Ramos (cell line): ENCODE measurements at regions not wholly inside any gene's neighbourhood (a gene's known extent, or its start where the extent isn't known, plus 50 kb on each side); places are given as distances from the start of the nearest gene placed in this dataset.

ENCODE experiments used
- in situ Hi-C: fragments of 300-500 bp; cut with MboI; formaldehyde crosslinking; loops from one replicate; pipeline ENCODE4 v1.14.3; 2022; ENCODE audit warnings: low sequenced_read_pairs; ENCODE audit not compliant: unreplicated experiment

DNA sequence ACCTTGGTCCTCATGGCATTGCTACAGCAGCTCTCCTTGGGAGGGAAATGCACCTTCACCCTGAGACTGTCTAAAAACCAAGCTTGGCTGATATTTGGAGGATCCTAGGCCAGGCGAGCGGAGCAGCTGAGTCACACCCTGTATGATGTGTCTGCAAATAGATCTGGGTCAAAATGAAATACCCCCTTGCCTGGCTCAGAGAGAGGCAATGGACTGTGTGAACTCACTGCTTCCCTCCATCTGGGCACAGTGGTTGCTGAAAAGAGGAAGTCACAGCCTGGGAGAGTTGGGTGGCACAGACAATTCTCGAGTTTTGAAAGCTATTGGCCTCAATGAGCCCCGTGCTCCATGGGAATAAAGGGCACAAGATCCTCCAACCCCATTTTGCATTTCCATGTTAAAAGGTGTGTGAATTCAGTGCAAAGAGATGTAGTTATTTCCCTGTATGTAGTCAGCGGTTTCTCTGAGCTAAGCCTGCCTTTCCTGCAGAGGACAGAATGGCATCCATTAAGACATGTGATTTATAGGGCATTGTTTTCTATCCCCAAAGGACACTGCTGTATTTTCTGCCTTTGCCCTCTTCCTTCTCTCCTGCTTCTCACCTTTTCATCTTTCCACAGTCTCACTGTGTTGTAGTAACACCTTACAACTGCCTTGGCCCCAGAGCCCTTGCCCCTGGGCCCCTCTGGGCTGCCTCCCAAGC lies 177.2 kb downstream of the GADD45G start:
- in situ Hi-C loops, result no loop called here

GRCh38 chr9:89786655-89787054 lies 181.8 kb downstream of the GADD45G start:
- in situ Hi-C loops, result no loop called here

DNA sequence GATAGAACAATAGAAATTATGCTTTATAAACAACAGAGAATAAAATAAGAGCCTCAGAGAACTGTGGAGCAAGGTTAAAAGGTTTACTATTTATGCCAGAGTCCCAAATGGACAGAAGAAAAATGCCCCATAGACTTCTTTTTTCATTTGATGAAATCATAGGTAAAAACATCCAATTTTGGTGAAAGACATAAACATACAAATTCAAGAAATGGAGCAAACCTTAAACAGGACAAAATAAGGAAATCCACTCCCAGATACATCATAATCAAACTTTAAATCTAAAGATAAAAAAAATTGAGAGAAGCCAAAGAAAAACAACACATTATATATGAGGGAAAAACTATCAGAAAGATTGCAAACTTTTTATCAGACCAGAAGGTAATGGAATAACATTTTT lies 182.8 kb downstream of the GADD45G start:
- in situ Hi-C loops, result no loop called here

DNA sequence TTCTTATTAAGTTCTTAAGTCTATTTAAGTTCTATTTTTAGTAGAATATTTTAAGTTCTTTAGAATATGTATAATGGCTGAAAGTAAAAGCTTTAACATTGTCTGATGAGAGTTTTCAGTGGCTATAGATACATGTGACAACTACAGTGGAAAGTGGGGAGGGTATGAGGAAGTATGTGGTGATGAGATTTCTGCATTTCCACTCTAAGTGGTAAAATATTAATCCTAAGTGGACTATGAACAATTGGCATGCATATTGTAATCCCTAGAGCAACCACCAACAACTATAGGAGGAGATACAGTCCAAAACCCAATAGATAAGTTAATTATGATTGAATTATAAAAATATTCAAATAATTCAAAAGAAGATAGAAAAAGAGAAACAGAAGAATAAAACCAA lies 183.6 kb downstream of the GADD45G start:
- in situ Hi-C loops, result no loop called here

GRCh38 chr9:89789922-89790510 lies 185.2 kb downstream of the GADD45G start:
- in situ Hi-C loops, result no loop called here

DNA sequence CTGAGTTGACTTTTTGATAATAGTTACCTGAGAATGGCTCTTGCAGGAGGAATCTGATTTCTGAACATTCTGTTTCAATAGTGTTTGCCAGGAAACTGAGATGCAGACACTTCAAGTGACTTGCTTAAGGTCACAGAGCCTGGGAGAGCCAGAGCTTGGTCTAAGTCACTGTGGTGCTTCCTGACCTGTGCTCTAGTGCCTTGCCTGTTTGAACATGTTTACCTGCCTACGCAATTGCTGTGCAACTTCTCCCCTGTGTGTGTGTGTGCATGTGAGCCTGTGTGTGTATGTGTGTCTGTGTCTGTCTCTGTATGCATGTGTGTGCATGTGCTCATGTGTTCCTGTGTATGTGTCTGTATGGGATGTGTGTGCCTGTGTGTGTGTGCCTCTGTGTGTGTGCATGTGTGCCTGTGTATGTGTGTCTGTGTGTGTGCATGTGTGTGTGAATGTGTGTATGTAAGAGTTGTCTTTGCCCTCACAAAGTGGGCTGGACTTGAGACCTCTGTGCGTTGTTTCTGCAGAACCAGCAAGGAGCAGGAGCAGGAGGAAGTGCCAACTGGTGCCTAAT lies 185.8 kb downstream of the GADD45G start:
- in situ Hi-C loops, result no loop called here

- in situ Hi-C loops, result no loop called here
Measured at GRCh38 chr9:89791754-89792153, 186.9 kb downstream of the GADD45G start.

- in situ Hi-C loops, result no loop called here
Measured at GRCh38 chr9:89792189-89793123, 187.6 kb downstream of the GADD45G start.

DNA sequence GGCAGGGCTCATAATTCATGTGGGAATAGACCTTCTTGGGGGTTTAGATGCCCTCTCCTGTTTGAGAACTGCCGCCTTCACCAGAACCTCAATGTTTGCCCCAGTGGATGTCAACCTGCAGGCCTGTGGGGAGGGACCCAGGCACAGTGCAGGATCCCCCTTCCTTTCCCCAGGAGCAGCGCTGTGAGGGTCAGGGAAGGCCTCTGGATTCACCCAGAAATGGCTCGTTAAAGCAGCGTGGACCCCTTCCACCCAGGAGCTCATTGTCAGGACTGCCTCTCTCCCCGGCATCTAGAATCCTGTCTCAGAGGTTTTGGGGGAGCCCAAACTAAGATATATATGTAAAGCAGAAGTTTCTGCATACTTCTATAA lies 188.3 kb downstream of the GADD45G start:
- in situ Hi-C loops, result no loop called here

GRCh38 chr9:89793551-89793950 lies 188.7 kb downstream of the GADD45G start:
- in situ Hi-C loops, result no loop called here

GRCh38 chr9:89794918-89795317 lies 190.1 kb downstream of the GADD45G start:
- in situ Hi-C loops, result no loop called here

- in situ Hi-C loops, result no loop called here
Measured at GRCh38 chr9:89795538-89796195, 190.9 kb downstream of the GADD45G start.

DNA sequence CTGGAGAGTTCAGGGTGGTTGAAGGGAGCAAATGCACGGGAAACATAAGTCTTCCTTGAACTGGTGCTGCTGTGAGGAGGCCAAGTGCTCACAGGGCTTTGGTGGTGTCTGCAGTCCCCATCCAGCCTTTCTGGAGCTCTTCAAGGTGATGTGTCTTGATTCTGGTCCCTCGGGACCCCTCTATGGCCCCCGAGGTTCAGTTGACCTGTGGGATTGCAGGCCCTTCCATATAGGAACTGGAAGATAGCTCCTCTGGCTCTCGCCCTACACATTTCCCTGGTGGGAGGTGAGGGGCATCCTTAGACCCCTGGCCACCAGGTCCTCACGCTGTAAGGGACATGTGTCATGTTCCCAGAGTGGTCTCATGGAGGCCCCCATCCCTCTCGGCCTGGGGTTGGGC lies 191.8 kb downstream of the GADD45G start:
- in situ Hi-C loops, result no loop called here

DNA sequence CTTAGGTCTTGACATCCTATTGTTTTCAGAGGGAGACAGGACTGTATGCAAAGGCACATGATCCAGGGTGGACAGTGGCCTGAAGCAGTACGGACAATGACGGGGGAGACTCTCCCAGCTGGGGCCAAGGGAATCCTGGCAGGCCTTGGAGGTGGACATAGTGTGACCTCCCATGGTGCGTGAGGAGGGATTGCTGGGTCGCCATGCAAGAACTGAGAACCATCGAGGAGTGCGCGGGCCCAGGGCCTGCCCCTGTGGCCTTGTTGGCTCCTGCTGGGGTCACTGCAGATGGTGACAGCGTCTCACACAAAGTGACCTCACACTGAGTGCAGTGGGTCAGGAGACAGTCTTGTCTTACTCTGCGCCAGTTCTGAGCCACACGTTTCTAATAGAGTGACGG lies 192.4 kb downstream of the GADD45G start:
- in situ Hi-C loops, result no loop called here

- in situ Hi-C loops, result no loop called here
Measured at GRCh38 chr9:89797937-89798455, 193.2 kb downstream of the GADD45G start.

DNA sequence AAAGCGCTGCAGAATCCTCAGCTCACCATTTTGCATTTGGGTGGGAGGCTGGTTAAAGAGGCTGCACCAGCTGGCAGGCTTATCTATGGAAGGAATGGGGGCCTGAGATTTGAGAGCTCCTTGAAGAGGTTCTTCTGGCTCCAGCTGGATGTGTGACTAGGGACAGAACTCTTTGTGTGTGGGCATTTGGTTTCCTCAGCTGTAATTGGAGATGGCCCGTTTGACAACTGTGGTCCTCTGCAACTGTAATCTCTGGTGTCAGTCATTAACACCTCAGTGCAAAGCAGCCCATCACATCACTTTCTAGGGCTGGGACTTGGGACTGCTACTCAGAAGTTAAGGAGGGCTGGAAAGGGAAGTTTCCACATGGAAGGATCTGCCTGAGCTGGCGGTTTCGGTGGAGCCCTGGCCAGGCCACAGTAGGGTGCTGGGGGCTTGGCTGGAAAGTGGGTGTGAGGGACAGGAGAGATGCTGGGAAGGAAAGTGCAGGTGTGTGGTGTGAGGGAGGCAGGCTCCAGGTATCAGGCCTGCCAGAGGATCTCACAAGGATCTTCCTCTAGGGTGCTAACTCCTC lies 193.8 kb downstream of the GADD45G start:
- in situ Hi-C loops, result no loop called here

DNA sequence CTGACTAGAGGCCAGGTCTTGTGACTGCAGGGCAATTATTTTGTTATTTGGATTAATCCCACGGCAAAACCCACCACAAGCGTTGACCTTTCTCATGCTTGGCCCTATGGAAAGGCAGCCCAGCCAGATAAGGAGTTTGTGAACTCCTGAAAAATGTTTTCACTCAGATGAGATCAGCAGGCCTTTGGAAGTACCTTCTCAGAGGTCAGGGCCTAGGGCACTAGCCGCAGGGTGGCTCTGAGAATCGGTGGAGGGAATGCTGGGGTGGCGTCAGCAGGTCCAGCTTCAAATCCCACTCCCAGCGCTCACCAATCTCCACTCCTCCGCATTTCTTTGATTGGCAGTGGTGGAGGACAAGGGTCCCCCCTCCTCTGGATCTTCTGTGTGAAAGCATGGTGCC lies 194.4 kb downstream of the GADD45G start:
- in situ Hi-C loops, result no loop called here

- in situ Hi-C loops, result no loop called here
Measured at GRCh38 chr9:89799766-89800165, 195.0 kb downstream of the GADD45G start.

- in situ Hi-C loops, result no loop called here
Measured at GRCh38 chr9:89801341-89801740, 196.5 kb downstream of the GADD45G start.
